Fibroblast of peridontal ligament (primary cell): ENCODE measurements at regions not wholly inside any gene's neighbourhood (a gene's known extent, or its start where the extent isn't known, plus 50 kb on each side); places are given as distances from the start of the nearest gene placed in this dataset.

Source experiments
- DNase-seq: peaks from one replicate; pipeline ENCODE4 v3.0.0-alpha.2; 2010; ENCODE audit errors: extremely low read depth

- DNase-seq = no peak
These were observed 143.9 kb downstream of the LSM5 start for GRCh38 chr7:32346253-32346652.

GRCh38 chr7:32336726-32337125 lies 153.5 kb downstream of the LSM5 start:
- no peak for DNase-seq

- DNase-seq = no peak
These were observed 155.1 kb downstream of the LSM5 start for GRCh38 chr7:32335107-32335506.

GRCh38 chr7:32330602-32331001 lies 159.6 kb downstream of the LSM5 start:
- no peak for DNase-seq

- DNase-seq = no peak
These were observed 164.1 kb downstream of the LSM5 start for GRCh38 chr7:32326078-32326477.

GRCh38 chr7:32323712-32324111 lies 166.5 kb downstream of the LSM5 start:
- DNase-seq = no peak

GRCh38 chr7:32319012-32319382 lies 171.2 kb downstream of the LSM5 start:
- DNase-seq = no peak

- DNase-seq = no peak
These were observed 171.7 kb downstream of the LSM5 start for GRCh38 chr7:32318300-32319011.

GRCh38 chr7:32316839-32317238 lies 173.3 kb downstream of the LSM5 start:
- DNase-seq = no peak

GRCh38 chr7:32314761-32315160 lies 175.4 kb downstream of the LSM5 start:
- DNase-seq = no peak

GRCh38 chr7:32301427-32301826 lies 188.8 kb downstream of the LSM5 start:
- no peak for DNase-seq

- no peak for DNase-seq
These were observed 191.0 kb downstream of the LSM5 start for GRCh38 chr7:32299133-32299702.

- DNase-seq = no peak
These were observed 191.6 kb downstream of the LSM5 start for GRCh38 chr7:32298408-32299132.

- DNase-seq = no peak
These were observed 196.3 kb downstream of the LSM5 start for GRCh38 chr7:32293833-32294232.

GRCh38 chr7:32289651-32290414 lies 200.3 kb downstream of the LSM5 start:
- no peak for DNase-seq

GRCh38 chr7:32285698-32286097 lies 204.5 kb downstream of the LSM5 start:
- no peak for DNase-seq

- no peak for DNase-seq
These were observed 206.6 kb downstream of the LSM5 start for GRCh38 chr7:32283546-32283945.

- DNase-seq = no peak
These were observed 209.3 kb upstream of the PDE1C start for GRCh38 chr7:32279500-32279899.

- no peak for DNase-seq
These were observed 205.2 kb upstream of the PDE1C start for GRCh38 chr7:32275216-32276009.

- no peak for DNase-seq
These were observed 203.1 kb upstream of the PDE1C start for GRCh38 chr7:32273297-32273696.

GRCh38 chr7:32266932-32267475 lies 196.8 kb upstream of the PDE1C start:
- DNase-seq = no peak
